Activated CD4-positive, alpha-beta memory T cell treated with anti-CD3 and anti-CD28 coated beads for 36 hours (primary cell): ENCODE measurements at regions not wholly inside any gene's neighbourhood (a gene's known extent, or its start where the extent isn't known, plus 50 kb on each side); places are given as distances from the start of the nearest gene placed in this dataset.

ENCODE experiments used
- CTCF ChIA-PET: fragments of 350-600 bp; sonication (Branson Sonifier 250); formaldehyde crosslinking; loops from one replicate; lab custom pipeline; 2021; ENCODE audit warnings: antibody characterized with exemption, inconsistent platforms; lab: Charles Lee
- POLR2A ChIA-PET: fragments of 350-600 bp; sonication (Branson Sonifier 250); formaldehyde crosslinking; loops from one replicate; lab custom pipeline; 2021; ENCODE audit warnings: antibody characterized with exemption; lab: Charles Lee
- DNase-seq: peaks from one replicate; pipeline ENCODE4 v3.0.0-alpha.2; 2020
- H3K27ac Mint-ChIP-seq: one replicate; pipeline ENCODE4 v1.8.0; 2021; ENCODE audit warnings: mixed read lengths
- H3K27me3 Mint-ChIP-seq: one replicate; pipeline ENCODE4 v1.8.0; 2021; ENCODE audit warnings: mixed read lengths
- H3K36me3 Mint-ChIP-seq: one replicate; pipeline ENCODE4 v1.8.0; 2021; ENCODE audit warnings: mixed read lengths
- H3K4me1 Mint-ChIP-seq: one replicate; pipeline ENCODE4 v1.8.0; 2021; ENCODE audit warnings: low read depth, mixed read lengths
- H3K4me3 Mint-ChIP-seq: one replicate; pipeline ENCODE4 v1.8.0; 2021; ENCODE audit warnings: mild to moderate bottlenecking, mixed read lengths
- H3K9me3 Mint-ChIP-seq: one replicate; pipeline ENCODE4 v1.8.0; 2021; ENCODE audit warnings: mixed read lengths
- intact Hi-C: fragments of 100-400 bp; cut with micrococcal nuclease; formaldehyde crosslinking; loops from one replicate; pipeline ENCODE4 v1.15.1; 2023

DNA sequence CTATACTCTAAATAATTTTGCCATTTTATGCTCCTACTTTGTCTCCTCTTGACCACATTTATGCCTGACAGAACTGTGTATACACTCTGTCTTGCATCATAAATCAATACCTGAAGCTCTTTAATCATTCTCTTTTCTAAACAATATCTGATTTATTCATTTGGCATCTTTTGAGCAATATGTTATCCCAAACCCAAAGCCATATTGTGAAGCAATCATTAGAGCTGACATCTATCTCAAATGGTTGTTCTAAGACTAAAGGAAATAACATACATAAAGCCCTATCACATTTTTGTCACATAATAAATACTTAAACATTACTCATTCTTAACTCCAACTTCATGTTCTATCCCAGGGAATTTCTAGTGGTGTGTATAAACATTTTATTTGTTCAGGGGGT lies 717.6 kb downstream of the SORCS1 start:
- Mint-ChIP-seq H3K36me3 (no peaks in the 10 kb centered on the region), H3K27me3 (no peaks in the 10 kb centered on the region), H3K9me3 (peaks cover 10% of the 10 kb centered on the region), H3K27ac (no peak overlapping the region), H3K4me3 (no peak overlapping the region), H3K4me1 (no peaks in the 10 kb centered on the region)
- intact Hi-C loops: no loop called here
- CTCF ChIA-PET: no interaction called here
- no peak for DNase-seq
- POLR2A ChIA-PET: no interaction called here

DNA sequence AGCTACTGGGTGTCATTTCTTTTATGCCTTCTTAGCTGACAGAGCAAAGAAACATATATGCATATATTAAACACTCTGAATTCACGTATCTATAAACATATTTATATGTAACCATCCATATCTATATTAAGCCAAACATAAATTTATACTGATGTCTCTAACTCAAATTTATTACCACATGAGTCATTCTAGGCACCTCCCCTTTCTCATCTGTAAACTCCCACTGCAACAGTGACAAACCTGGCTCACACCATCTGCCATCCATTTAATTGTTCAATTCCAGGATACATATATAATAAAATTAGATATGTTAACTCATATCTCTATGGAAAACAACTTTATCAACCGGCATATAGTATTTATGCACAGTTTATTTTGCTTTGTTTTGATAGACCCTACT lies 722.3 kb downstream of the SORCS1 start:
- H3K9me3 Mint-ChIP-seq: peaks cover 15% of the 10 kb centered on the region
- POLR2A ChIA-PET: no interaction called here
- H3K36me3 Mint-ChIP-seq: no peaks in the 10 kb centered on the region
- CTCF ChIA-PET: no interaction called here
- H3K27me3 Mint-ChIP-seq: no peaks in the 10 kb centered on the region
- H3K4me3 Mint-ChIP-seq: no peak overlapping the region
- intact Hi-C loops: no loop called here
- DNase-seq: no peak
- no peaks in the 10 kb centered on the region for H3K4me1 Mint-ChIP-seq
- H3K27ac Mint-ChIP-seq: no peak overlapping the region

GRCh38 chr10:106440767-106441166 lies 723.7 kb downstream of the SORCS1 start:
- Mint-ChIP-seq H3K27me3 (no peaks in the 10 kb centered on the region), H3K9me3 (peaks cover 11% of the 10 kb centered on the region), H3K36me3 (no peaks in the 10 kb centered on the region), H3K27ac (no peak overlapping the region), H3K4me3 (no peak overlapping the region), H3K4me1 (no peaks in the 10 kb centered on the region)
- DNase-seq: no peak
- ChIA-PET CTCF (no interaction called here), POLR2A (no interaction called here)
- intact Hi-C loops: no loop called here

DNA sequence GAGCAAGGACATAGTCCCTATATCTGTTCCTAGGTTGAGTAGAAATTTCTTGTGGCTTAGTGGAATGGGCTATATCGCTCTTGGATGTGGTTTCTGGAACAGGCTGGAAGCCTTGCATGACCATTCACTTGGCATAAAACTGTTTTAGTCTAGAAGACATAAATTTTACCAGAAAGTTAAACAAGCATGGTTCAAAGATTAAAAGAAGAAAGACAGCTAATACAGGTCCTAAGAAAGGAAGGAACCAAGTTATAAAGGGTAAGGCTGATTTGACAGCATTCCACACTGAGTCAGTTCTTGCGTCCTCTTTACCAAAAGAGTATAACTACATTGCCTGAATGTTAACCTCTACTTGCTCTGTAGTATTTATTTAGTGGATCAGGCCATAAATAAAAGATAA lies 724.2 kb downstream of the SORCS1 start:
- no peak overlapping the region for H3K27ac Mint-ChIP-seq
- no peaks in the 10 kb centered on the region for H3K36me3 Mint-ChIP-seq
- no peaks in the 10 kb centered on the region for H3K4me1 Mint-ChIP-seq
- peaks cover 11% of the 10 kb centered on the region for H3K9me3 Mint-ChIP-seq
- no peak overlapping the region for H3K4me3 Mint-ChIP-seq
- H3K27me3 Mint-ChIP-seq: no peaks in the 10 kb centered on the region
- POLR2A ChIA-PET: no interaction called here
- intact Hi-C loops: no loop called here
- CTCF ChIA-PET: no interaction called here
- DNase-seq: no peak

GRCh38 chr10:106439366-106439765 lies 725.1 kb downstream of the SORCS1 start:
- H3K27ac Mint-ChIP-seq: no peak overlapping the region
- H3K9me3 Mint-ChIP-seq: peaks cover 7% of the 10 kb centered on the region
- no peaks in the 10 kb centered on the region for H3K27me3 Mint-ChIP-seq
- H3K36me3 Mint-ChIP-seq: no peaks in the 10 kb centered on the region
- POLR2A ChIA-PET: no interaction called here
- intact Hi-C loops: no loop called here
- no peak for DNase-seq
- no peak overlapping the region for H3K4me3 Mint-ChIP-seq
- CTCF ChIA-PET: no interaction called here
- no peaks in the 10 kb centered on the region for H3K4me1 Mint-ChIP-seq

DNA sequence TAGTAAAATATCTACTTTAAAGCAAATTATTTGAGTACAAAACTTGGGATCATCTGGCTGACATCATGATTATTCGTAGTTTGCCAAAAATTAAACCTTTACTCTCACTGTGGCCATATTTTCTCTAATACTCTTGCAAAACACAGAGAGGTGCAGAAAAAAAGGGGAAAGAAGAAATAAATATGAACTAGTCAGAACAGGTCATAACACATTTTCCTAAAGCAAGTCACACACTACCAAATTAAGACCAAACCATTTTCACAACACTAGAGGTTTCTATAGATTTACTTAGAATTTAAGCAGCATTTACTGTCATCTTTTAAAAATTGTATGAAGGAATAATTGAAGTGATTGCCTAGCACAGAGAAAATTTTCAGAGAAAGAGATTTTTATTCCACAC lies 726.1 kb downstream of the SORCS1 start:
- Mint-ChIP-seq H3K9me3 (peaks cover 7% of the 10 kb centered on the region), H3K36me3 (no peaks in the 10 kb centered on the region), H3K27me3 (no peaks in the 10 kb centered on the region), H3K27ac (no peak overlapping the region), H3K4me3 (no peak overlapping the region), H3K4me1 (no peaks in the 10 kb centered on the region)
- intact Hi-C loops: no loop called here
- ChIA-PET CTCF (no interaction called here), POLR2A (no interaction called here)
- DNase-seq: no peak

GRCh38 chr10:106436123-106436715 lies 728.3 kb downstream of the SORCS1 start:
- no peak overlapping the region for H3K27ac Mint-ChIP-seq
- CTCF ChIA-PET: no interaction called here
- intact Hi-C loops: no loop called here
- no peak overlapping the region for H3K4me3 Mint-ChIP-seq
- DNase-seq: no peak
- H3K9me3 Mint-ChIP-seq: peaks cover 7% of the 10 kb centered on the region
- H3K27me3 Mint-ChIP-seq: no peaks in the 10 kb centered on the region
- H3K36me3 Mint-ChIP-seq: no peaks in the 10 kb centered on the region
- no peaks in the 10 kb centered on the region for H3K4me1 Mint-ChIP-seq
- POLR2A ChIA-PET: no interaction called here

DNA sequence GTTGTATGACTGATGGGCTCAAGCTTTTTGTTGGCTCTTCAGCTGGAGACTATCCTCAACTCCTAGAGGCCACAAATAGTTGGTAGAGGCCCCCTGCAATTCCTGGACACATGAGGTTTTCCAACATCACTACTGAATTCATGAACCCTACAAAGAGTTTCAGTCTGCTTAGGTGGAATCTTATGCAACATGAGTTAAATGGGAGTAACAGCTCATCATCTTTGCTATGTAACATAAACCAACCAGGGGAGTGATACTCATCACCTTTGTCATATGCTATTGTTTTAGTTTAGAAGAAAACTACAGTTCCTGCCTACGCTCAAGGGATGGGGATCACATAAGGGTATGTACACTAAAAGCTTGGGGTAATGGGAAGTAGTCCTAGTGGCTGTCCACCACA lies 729.4 kb downstream of the SORCS1 start:
- no peak overlapping the region for H3K4me3 Mint-ChIP-seq
- DNase-seq: no peak
- ChIA-PET POLR2A (no interaction called here), CTCF (no interaction called here)
- intact Hi-C loops: no loop called here
- H3K27me3 Mint-ChIP-seq: no peaks in the 10 kb centered on the region
- no peak overlapping the region for H3K27ac Mint-ChIP-seq
- no peaks in the 10 kb centered on the region for H3K36me3 Mint-ChIP-seq
- peaks cover 4% of the 10 kb centered on the region for H3K9me3 Mint-ChIP-seq
- no peaks in the 10 kb centered on the region for H3K4me1 Mint-ChIP-seq

GRCh38 chr10:106424981-106425380 lies 739.5 kb downstream of the SORCS1 start:
- H3K9me3 Mint-ChIP-seq: peaks cover 15% of the 10 kb centered on the region
- ChIA-PET POLR2A (no interaction called here), CTCF (no interaction called here)
- no peaks in the 10 kb centered on the region for H3K27me3 Mint-ChIP-seq
- no peaks in the 10 kb centered on the region for H3K4me1 Mint-ChIP-seq
- intact Hi-C loops: no loop called here
- H3K4me3 Mint-ChIP-seq: no peak overlapping the region
- DNase-seq: no peak
- no peaks in the 10 kb centered on the region for H3K36me3 Mint-ChIP-seq
- H3K27ac Mint-ChIP-seq: no peak overlapping the region

- Mint-ChIP-seq H3K4me1 (no peaks in the 10 kb centered on the region), H3K36me3 (no peaks in the 10 kb centered on the region), H3K27me3 (no peaks in the 10 kb centered on the region), H3K4me3 (no peak overlapping the region), H3K27ac (no peak overlapping the region), H3K9me3 (peaks cover 12% of the 10 kb centered on the region)
- POLR2A ChIA-PET: no interaction called here
- CTCF ChIA-PET: no interaction called here
- intact Hi-C loops: no loop called here
- DNase-seq: no peak
These were observed 740.5 kb downstream of the SORCS1 start for GRCh38 chr10:106424054-106424453.

GRCh38 chr10:106410331-106410730 lies 754.2 kb downstream of the SORCS1 start:
- Mint-ChIP-seq H3K9me3 (peaks cover 6% of the 10 kb centered on the region), H3K4me3 (no peak overlapping the region), H3K4me1 (no peaks in the 10 kb centered on the region), H3K27me3 (no peaks in the 10 kb centered on the region), H3K36me3 (no peaks in the 10 kb centered on the region), H3K27ac (no peak overlapping the region)
- ChIA-PET POLR2A (interaction anchor here (0.5 kb wide), 1 partner anchor 196 kb away, joined by 6 read pairs; no protein-coding TSS in a partner anchor), CTCF (no interaction called here)
- no peak for DNase-seq
- intact Hi-C loops: no loop called here

DNA sequence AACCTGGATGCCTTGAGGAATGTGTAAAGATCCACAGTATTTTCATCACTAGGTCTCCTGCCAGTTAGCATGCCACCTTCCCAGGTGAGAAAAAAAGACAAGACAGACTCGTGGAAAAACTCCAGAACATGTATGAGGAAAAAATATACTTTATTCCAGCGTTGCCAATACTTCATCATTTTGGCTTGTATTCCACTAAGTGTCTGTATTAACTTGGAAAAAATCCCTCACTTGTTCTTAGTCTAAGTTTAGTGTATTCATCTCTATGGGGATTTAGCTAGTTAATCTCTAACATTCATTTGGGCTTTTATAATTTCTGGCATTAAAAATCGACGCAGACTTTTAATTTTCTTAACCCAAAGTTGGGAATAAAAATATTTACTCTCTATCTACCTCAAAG lies 759.4 kb downstream of the SORCS1 start:
- no peak overlapping the region for H3K4me3 Mint-ChIP-seq
- H3K36me3 Mint-ChIP-seq: no peaks in the 10 kb centered on the region
- ChIA-PET POLR2A (no interaction called here), CTCF (no interaction called here)
- no peaks in the 10 kb centered on the region for H3K4me1 Mint-ChIP-seq
- intact Hi-C loops: no loop called here
- DNase-seq: no peak
- H3K9me3 Mint-ChIP-seq: peaks cover 2% of the 10 kb centered on the region
- H3K27me3 Mint-ChIP-seq: no peaks in the 10 kb centered on the region
- no peak overlapping the region for H3K27ac Mint-ChIP-seq

DNA sequence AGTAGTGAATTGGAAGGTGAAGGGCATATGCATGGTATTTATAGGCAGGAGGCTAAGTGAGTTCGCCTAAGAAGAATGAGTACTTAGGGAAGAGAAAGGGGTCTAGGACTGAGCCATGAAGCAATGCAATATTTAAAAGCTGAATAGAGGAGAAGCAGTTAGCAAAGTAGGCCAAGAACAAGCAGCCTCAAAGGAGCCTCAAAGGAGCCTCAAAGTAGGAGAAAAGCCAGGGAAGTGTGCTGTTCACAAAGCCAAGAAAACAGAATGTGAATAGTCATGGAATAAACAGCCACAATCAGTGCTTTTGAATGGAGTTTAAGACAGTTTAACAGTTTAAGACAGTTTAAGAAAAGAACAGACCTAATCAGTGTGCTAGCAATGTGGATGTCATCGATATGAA lies 762.0 kb downstream of the SORCS1 start:
- DNase-seq: no peak
- intact Hi-C loops: no loop called here
- Mint-ChIP-seq H3K9me3 (peaks cover 6% of the 10 kb centered on the region), H3K27me3 (no peaks in the 10 kb centered on the region), H3K27ac (no peak overlapping the region), H3K4me3 (no peak overlapping the region), H3K4me1 (no peaks in the 10 kb centered on the region), H3K36me3 (no peaks in the 10 kb centered on the region)
- ChIA-PET CTCF (no interaction called here), POLR2A (no interaction called here)
